ENCODE measurements at regions not wholly inside any gene's neighbourhood (a gene's known extent, or its start where the extent isn't known, plus 50 kb on each side); places are given as distances from the start of the nearest gene placed in this dataset.
"Not testable (repeated sequence)": the region's sequence is repeated elsewhere in the genome, so short reads cannot be mapped to it uniquely, and the experiment has no call there.

DNA sequence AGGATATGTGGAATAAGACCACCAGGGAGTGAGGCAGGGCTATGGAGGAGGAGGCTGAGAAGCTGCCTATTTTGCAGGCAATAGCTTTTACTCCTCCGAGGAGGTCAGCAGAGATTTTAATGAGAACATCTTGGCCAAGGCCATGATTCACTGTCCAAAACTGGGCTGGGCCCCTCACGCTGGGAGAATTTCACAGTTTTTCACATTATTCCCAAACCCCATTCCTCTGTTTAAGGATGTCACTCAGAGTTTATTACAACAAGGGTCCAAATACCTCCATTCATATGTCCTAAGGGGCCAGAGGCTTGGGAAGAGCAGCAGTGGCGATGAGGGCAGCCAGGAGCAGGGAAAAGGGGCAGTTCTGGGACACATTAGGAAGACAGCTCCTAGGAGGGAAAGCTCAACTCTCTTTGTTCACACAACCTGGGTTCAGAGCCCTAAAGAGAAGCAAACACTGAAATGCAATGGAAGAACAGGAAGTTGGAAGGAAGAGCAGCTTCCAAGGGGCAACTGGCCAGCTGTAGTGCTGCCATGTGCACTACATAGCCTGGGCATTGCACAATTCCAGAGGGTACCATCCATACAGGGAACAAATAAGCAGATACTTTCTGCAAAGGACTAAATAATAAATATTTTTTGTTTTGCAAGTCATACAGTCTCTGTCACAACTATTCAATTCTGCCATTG, 283.2 kb downstream of the NUAK1 start:
- DNase-seq = no peak

DNA sequence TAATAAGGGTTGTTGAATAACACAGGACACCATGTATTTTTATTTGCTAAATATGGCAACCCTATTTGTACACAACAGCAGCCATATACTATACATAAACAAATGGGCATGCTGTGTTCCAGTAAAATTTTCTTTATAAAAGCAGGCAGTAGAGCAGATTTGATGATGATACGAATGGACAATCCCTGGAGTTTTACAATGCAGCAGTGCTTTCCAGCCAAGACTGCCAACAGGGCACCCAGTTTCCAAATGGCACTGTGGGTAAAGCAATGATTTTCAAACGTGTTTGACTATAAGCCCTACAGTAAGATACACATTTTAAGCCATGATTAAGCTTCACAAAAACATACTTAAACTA, 282.7 kb downstream of the NUAK1 start:
- DNase-seq = no peak

DNA sequence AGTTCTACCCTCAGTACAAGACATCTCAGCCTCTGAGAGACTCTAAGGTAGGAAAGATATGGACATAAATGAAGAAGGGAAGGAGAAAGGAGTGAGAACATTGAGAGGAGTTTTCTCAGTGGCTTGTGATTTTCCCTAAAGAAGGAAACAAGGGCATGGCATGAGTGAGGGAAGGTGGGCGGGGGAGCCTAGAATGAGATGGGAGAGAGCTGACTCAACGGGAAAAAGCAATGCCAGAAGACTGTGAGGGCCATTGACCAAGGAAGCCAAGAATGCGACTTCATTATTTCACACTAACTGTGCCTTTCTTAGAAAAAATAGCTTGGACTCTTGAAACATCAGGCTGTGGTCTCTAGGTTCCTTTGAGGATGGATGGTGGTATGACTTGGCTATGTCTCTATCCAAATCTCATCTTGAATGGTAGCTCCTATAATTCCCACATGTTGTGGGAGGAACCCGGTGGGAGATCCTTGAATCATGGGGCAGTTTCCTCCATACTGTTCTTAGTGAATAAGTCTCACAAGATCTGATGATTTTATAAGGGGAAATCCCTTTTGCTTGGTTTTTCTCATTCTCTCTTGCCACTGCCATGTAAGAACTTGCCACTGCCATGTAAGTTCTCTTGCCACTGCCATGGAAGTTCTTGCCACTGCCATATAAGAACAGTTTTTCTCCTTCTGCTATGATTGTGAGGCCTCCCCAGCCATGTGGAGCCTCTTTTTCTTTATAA, 279.6 kb downstream of the NUAK1 start:
- no peak for DNase-seq

- no peak for DNase-seq
These were observed 278.1 kb downstream of the NUAK1 start for GRCh38 chr12:105860561-105861207.

GRCh38 chr12:105861227-105861626, 277.5 kb downstream of the NUAK1 start:
- DNase-seq = no peak

DNA sequence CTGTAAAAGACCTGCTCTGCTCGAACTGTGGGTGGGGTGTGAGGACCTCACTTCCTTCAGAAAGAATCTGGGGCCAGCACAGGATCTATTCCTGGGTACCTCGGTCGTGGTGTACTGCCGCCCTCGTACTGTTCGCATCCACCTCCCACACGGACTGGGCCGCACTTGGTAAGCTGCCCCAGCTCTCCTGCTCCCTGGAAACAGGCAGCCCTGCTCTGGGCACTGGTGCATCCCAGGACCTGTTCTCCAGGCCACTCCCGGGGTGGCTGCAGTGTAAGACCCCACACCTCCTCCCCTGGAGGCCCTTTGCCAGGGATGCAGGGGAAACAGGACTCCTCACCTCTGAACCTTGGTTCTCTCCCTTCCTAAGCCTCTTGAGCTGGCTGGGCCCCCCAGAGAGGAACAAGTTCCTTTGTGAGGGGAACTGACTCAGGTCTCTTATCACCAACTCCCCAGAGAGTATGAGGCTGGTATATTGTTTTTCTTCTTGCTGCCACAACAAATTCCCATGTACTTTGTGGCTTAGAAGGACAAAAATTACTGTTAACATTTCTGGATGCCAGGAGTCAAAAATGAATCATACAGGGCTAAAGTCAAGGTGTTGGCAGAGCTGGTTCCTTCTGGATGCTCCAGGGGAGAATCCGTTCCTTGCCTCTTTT, 276.5 kb downstream of the NUAK1 start:
- no peak for DNase-seq

- no peak for DNase-seq
These were observed 274.4 kb downstream of the NUAK1 start for GRCh38 chr12:105864316-105864715.

GRCh38 chr12:105864901-105865300, 273.9 kb downstream of the NUAK1 start:
- DNase-seq = no peak

GRCh38 chr12:105865886-105866285, 272.9 kb downstream of the NUAK1 start:
- DNase-seq = no peak

- no peak for DNase-seq
These were observed 264.6 kb downstream of the NUAK1 start for GRCh38 chr12:105874121-105874520.

DNA sequence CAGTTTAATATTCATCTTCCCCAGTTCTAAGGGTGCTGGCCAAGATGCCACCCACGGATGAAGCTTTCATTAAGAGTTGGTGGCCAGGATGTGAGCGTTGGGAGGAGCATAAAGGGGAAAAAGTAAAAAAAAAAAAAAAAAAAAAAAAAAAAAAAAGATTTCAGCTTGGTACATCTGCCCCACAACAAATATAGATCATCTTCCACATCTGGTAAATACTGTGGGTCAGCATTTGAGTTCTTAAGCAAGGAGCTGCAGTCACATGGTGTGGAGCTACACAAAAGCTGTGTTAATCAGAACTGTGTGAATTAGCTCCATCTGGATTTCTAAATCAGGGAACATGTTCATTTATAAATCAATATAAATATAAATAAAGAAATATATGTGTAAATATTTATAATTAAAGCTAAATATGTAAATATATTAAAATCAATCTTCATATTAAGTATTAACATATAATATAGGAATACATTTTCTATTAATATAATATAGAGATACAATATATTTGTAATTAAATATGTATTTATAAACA, 262.3 kb downstream of the NUAK1 start:
- DNase-seq = no peak

DNA sequence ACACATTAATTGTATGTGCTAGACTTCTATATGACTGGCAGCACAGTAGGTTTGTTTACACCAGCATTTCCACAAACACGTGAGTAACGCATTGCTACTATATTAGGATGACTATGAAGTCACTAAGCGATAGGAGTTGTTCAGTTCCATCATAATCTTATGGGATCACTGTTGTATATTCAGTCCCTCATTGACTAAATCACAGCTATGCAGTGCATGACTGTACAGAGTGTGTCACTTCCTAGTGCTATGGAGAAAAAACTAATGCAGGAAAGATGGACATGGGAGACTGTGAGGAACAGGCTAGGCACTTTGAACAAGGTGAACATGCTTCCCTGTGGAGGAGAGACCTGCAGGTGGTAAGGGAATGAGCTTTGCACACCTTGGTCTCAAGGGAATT, 259.8 kb downstream of the NUAK1 start:
- DNase-seq = no peak

GRCh38 chr12:105880824-105881388, 257.8 kb downstream of the NUAK1 start:
- DNase-seq = no peak

- DNase-seq = no peak
These were observed 256.4 kb downstream of the NUAK1 start for GRCh38 chr12:105882404-105882803.

DNA sequence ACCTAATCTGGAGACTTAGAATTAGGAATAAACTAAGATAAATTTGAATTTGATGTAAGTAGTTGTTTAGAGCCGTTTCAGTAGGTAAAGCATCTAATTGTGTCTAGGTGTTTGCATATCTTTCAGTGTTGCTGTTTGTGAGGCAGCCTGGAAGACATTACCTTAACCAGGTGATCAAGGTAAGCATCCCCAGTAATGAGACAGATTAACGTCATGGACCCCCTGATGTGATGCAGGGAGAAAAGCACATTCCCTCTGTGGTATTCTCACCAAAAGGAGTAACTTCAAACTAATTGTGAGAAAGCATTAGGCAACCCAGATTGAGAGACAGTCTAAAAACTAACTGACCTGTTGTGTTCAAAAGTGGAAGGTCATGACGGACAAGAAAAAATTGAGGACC, 251.6 kb downstream of the NUAK1 start:
- no peak for DNase-seq

GRCh38 chr12:105888696-105889095, 250.1 kb downstream of the NUAK1 start:
- no peak for DNase-seq

- no peak for DNase-seq
These were observed 246.3 kb downstream of the NUAK1 start for GRCh38 chr12:105892362-105892910.

DNA sequence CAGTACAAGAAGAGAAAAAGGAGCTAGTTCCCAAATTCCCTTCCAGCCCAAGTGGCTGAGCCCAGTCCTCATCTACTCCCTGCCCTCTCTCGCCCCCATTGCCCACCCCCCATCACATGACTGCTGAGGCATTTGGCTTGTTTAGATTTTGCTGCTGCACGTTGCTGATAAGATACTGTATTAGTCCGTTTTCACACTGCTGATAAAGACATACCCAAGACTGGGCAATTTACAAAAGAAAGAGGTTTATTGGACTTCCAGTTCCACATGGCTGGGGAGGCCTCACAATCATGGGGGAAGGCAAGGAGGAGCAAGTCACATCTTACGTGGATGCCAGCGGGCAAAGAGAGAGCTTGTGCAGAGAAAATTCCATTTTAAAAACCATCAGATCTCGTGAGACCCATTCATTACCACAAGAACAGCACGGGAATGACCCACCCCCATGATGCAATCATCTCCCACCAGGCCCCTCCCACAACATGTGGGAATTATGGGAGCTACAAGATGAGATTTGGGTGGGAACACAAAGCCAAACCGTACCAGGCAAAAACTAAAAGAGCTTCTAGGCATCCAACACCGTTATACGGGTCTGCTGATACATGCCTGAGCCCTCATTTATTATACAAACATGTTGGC, 243.4 kb downstream of the NUAK1 start:
- not testable (repeated sequence) for DNase-seq

DNA sequence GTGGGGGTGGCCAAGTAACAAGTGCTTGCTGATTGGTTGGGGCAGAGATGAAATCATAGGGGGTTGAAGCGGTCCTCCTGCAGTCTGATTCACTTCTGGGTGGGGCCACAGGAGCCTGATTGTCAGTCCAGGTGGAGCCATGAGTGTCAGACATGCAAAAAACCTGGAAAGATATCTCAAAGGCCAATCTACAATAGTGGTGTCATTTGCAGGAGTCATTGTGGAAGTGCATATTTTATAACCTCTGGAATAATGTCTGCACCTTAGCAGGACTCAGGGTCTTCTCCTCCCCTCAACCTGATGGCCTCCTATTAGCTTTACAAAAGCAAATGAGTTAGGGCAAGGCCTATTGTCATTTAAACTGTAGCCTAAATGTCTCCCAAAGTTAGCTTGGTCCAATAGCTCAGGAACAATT, 241.4 kb downstream of the NUAK1 start:
- DNase-seq = no peak

GRCh38 chr12:105898271-105898670, 240.5 kb downstream of the NUAK1 start:
- DNase-seq = not testable (repeated sequence)

DNA sequence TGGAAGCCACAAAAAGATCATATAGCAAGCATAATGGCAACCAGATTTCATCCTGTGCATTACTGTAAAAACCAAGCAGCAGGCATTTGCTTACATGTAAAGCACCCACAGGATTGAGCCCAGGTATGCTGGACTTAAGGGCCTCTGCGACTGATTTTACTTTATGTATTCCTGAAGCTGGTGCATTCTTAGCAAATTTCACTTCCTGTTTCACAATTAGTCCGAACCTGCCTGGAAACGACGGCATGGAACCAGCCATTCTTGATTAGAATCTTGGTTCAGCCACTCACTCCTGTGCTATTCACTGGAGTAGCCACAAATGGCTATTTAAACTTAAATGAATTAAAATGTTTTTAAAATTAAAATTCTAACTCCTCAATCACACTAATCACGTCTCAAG, 239.2 kb downstream of the NUAK1 start:
- DNase-seq = no peak

DNA sequence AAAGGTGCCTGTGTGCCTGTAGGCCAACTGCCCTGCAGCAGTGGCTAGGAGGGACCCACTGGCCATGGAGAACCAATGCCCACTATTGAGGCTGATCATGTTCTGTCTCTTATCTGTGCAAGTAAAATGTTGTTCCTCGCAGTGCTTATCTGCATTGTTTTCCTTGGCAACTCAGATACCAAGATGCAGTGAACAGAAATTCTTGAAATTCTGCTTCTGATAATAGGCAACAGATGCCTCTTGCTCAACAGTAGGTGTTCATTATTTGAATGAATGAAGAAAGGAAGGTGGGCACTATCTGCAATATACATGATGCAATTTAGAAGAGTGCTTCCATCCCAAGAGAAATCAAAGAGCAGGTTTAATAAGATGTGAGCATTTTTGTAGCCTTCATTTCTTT, 232.2 kb downstream of the NUAK1 start:
- no peak for DNase-seq
